ENCODE measurements at regions not wholly inside any gene's neighbourhood (a gene's known extent, or its start where the extent isn't known, plus 50 kb on each side); places are given as distances from the start of the nearest gene placed in this dataset.

DNA sequence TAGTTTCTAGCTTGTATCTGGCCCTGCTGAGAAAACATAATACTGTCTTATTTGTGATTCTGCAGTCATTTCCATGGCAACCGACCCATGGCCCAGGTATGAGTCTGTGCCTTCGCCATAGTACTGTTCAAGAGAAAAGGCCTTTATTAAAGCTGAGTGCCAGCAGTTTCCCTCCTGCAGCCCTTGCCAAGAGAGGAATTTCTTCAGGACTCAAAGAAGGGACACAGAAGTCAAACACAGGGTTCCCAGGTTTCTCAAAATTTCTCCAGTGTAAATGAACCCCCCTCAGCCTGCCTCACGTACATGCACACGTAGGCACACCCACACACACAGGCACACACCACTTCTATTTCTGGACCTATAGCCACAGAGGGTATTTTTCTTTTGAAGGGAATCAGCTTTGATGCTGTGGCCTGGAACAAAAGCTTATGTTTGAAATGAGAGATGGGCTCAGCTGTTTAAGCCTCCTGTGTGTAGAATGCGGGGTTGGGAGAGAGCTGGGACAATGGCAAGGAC lies 269.2 kb downstream of the PDCD6IP start:
- H3K4me3 ChIP-seq: no peak overlapping the region
- BruUV-seq (replicated peaks): no TSS peak
- DNase-seq: no peak
- no peak overlapping the region for H3K27ac ChIP-seq
- no peaks in the 10 kb centered on the region for H3K9me3 ChIP-seq (ENCODE audit: insufficient read depth, low read depth)
- no peaks in the 10 kb centered on the region for H3K27me3 ChIP-seq (ENCODE audit: insufficient read depth, low read depth)
- H3K4me1 ChIP-seq (replicated peaks; ENCODE audit: insufficient read depth): no peaks in the 10 kb centered on the region
- H3F3A ChIP-seq (ENCODE audit: insufficient read depth, low read depth): no peaks in the 10 kb centered on the region
- intact Hi-C loops (cut with micrococcal nuclease; ENCODE audit: unreplicated experiment): no loop called here
- no peaks in the 10 kb centered on the region for H3K36me3 ChIP-seq (ENCODE audit: low read depth)
- no peak overlapping the region for H3K4me2 ChIP-seq
- POLR2A ChIA-PET (ENCODE audit: unreplicated experiment): no interaction called here
- CTCF ChIA-PET: interaction anchor here (0.5 kb wide), 1 partner anchor 34 kb away, joined by 4 read pairs; no protein-coding TSS in a partner anchor
- no peak overlapping the region for H2AFZ ChIP-seq
- H4K20me1 ChIP-seq (ENCODE audit: insufficient read depth): no peaks in the 10 kb centered on the region
- TF ChIP-seq, protein P1, sequence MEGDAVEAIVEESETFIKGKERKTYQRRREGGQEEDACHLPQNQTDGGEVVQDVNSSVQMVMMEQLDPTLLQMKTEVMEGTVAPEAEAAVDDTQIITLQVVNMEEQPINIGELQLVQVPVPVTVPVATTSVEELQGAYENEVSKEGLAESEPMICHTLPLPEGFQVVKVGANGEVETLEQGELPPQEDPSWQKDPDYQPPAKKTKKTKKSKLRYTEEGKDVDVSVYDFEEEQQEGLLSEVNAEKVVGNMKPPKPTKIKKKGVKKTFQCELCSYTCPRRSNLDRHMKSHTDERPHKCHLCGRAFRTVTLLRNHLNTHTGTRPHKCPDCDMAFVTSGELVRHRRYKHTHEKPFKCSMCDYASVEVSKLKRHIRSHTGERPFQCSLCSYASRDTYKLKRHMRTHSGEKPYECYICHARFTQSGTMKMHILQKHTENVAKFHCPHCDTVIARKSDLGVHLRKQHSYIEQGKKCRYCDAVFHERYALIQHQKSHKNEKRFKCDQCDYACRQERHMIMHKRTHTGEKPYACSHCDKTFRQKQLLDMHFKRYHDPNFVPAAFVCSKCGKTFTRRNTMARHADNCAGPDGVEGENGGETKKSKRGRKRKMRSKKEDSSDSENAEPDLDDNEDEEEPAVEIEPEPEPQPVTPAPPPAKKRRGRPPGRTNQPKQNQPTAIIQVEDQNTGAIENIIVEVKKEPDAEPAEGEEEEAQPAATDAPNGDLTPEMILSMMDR (conservative IDR thresholded peaks at IDR 0.05): no peak
- TF ChIP-seq EZH2 (IDR thresholded peaks at IDR 0.05; ENCODE audit: low read depth): no peak
- H3K9me2 ChIP-seq (ENCODE audit: insufficient read depth): no peaks in the 10 kb centered on the region
- H3K79me2 ChIP-seq (ENCODE audit: low read depth): no peaks in the 10 kb centered on the region

DNA sequence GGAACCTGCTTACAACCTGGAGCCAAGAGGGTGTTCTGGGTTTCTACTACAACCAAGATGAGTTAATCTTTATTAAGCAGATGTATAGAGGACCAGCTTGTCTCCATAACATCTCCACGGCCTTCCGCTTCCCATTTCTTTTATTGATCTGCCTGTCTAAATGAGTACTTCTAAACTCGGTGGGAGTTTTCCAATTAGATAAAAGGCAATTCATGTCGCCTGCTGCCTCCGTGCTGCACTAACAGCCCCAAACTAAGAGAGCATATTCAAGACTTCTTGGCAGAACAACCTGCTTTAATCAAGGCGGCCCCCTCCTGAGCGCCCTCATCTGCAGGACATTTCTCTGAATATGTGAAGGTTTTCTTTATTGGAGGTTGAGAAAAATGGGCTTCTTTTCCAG lies 270.1 kb downstream of the PDCD6IP start:
- no peaks in the 10 kb centered on the region for H3K27me3 ChIP-seq (ENCODE audit: insufficient read depth, low read depth)
- H3K4me1 ChIP-seq (replicated peaks; ENCODE audit: insufficient read depth): no peaks in the 10 kb centered on the region
- H4K20me1 ChIP-seq (ENCODE audit: insufficient read depth): no peaks in the 10 kb centered on the region
- TF ChIP-seq, protein P1 (conservative IDR thresholded peaks at IDR 0.05): no peak
- TF ChIP-seq EZH2 (IDR thresholded peaks at IDR 0.05; ENCODE audit: low read depth): no peak
- intact Hi-C loops (cut with micrococcal nuclease; ENCODE audit: unreplicated experiment): no loop called here
- H3K36me3 ChIP-seq (ENCODE audit: low read depth): no peaks in the 10 kb centered on the region
- no peak overlapping the region for H3K4me2 ChIP-seq
- H3K9me3 ChIP-seq (ENCODE audit: insufficient read depth, low read depth): no peaks in the 10 kb centered on the region
- H3K4me3 ChIP-seq: no peak overlapping the region
- no peak overlapping the region for H2AFZ ChIP-seq
- H3F3A ChIP-seq (ENCODE audit: insufficient read depth, low read depth): no peaks in the 10 kb centered on the region
- no peak for DNase-seq
- H3K79me2 ChIP-seq (ENCODE audit: low read depth): no peaks in the 10 kb centered on the region
- H3K27ac ChIP-seq: no peak overlapping the region
- H3K9me2 ChIP-seq (ENCODE audit: insufficient read depth): no peaks in the 10 kb centered on the region
- POLR2A ChIA-PET (ENCODE audit: unreplicated experiment): no interaction called here
- CTCF ChIA-PET: no interaction called here
- BruUV-seq (replicated peaks): no TSS peak

DNA sequence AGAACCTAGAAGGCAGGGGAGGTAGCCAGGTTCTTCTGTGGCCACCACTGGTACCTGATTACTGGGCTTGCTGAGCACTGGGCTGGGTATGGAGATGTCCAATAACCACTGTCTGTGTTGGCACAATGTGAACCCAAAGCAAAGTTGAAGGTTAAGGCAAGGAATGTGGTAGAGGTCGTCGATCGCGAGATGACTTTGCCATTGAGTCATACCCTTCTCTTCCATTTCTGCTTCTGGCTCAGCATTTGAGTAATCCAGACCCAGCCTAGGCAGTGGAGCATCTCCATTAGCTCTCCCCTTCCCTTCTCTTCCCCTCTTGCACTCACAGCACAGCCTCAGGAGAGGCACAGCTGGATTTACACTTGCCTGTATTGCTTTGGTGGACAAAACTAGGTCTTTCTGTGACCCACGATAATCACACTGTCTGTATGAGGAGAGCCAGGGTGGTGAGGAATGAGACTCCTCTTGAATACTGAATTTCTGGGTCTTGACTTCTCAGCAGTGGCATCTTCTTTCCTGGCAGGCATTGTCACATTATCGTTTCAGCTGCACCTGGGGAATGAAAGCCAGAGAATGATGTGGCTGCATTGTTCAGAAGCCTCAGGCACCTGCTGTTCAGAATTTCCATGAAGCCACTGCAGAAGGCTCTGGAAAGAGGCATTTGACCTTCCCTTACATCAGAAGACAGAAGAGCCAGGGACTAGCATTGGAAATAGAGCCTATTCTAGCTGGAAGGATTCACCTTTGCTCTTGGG lies 272.6 kb downstream of the PDCD6IP start:
- Histone ChIP-seq H3K4me1 (replicated peaks; ENCODE audit: insufficient read depth) (no peaks in the 10 kb centered on the region), H3K79me2 (ENCODE audit: low read depth) (no peaks in the 10 kb centered on the region), H3K36me3 (ENCODE audit: low read depth) (no peaks in the 10 kb centered on the region), H3K9me2 (ENCODE audit: insufficient read depth) (no peaks in the 10 kb centered on the region), H4K20me1 (ENCODE audit: insufficient read depth) (no peaks in the 10 kb centered on the region), H3F3A (ENCODE audit: insufficient read depth, low read depth) (no peaks in the 10 kb centered on the region), H3K4me3 (no peak overlapping the region), H3K4me2 (no peak overlapping the region), H3K9me3 (ENCODE audit: insufficient read depth, low read depth) (no peaks in the 10 kb centered on the region), H3K27me3 (ENCODE audit: insufficient read depth, low read depth) (no peaks in the 10 kb centered on the region), H2AFZ (no peak overlapping the region), H3K27ac (no peak overlapping the region)
- BruUV-seq (replicated peaks): no TSS peak
- DNase-seq: no peak
- intact Hi-C loops (cut with micrococcal nuclease; ENCODE audit: unreplicated experiment): no loop called here
- ChIA-PET CTCF (no interaction called here), POLR2A (ENCODE audit: unreplicated experiment) (no interaction called here)
- TF ChIP-seq, protein P1 (conservative IDR thresholded peaks at IDR 0.05): no peak
- TF ChIP-seq EZH2 (IDR thresholded peaks at IDR 0.05; ENCODE audit: low read depth): no peak
